Activated T-helper 1 cell treated with anti-CD3 and anti-CD28 coated beads, Interleukin-12 subunit alpha, Interleukin-12 subunit beta, Interleukin-2, Interleukin-4 antibody, amounts not matched to agents 30 ng/mL and 10 ng/mL and 1 ng/mL, durations not matched to agents 14 hours and 24 hours and 36 hours (primary cell): ENCODE measurements at regions not wholly inside any gene's neighbourhood (a gene's known extent, or its start where the extent isn't known, plus 50 kb on each side); places are given as distances from the start of the nearest gene placed in this dataset.

Experiments used
- DNase-seq: peaks from one replicate; pipeline ENCODE4 v3.0.0; 2021; ENCODE audit warnings: low spot score
- H3K27ac Mint-ChIP-seq: one replicate; pipeline ENCODE4 v1.8.0; 2021; ENCODE audit warnings: mild to moderate bottlenecking, mixed read lengths
- H3K27me3 Mint-ChIP-seq: one replicate; pipeline ENCODE4 v1.8.0; 2022; ENCODE audit warnings: mild to moderate bottlenecking, moderate library complexity, mixed read lengths; ENCODE audit not compliant: insufficient read depth
- H3K36me3 Mint-ChIP-seq: one replicate; pipeline ENCODE4 v1.8.0; 2021; ENCODE audit warnings: low read depth, mixed read lengths
- H3K4me1 Mint-ChIP-seq: one replicate; pipeline ENCODE4 v1.8.0; 2021; ENCODE audit warnings: low read depth, mixed read lengths
- H3K4me3 Mint-ChIP-seq: one replicate; pipeline ENCODE4 v1.8.0; 2021; ENCODE audit warnings: mild to moderate bottlenecking, moderate library complexity, mixed read lengths
- H3K9me3 Mint-ChIP-seq: one replicate; pipeline ENCODE4 v1.8.0; 2021; ENCODE audit warnings: mixed read lengths
- intact Hi-C: fragments of 100-400 bp; cut with micrococcal nuclease; formaldehyde crosslinking; loops from one replicate; pipeline ENCODE4 v1.15.1; 2024

DNA sequence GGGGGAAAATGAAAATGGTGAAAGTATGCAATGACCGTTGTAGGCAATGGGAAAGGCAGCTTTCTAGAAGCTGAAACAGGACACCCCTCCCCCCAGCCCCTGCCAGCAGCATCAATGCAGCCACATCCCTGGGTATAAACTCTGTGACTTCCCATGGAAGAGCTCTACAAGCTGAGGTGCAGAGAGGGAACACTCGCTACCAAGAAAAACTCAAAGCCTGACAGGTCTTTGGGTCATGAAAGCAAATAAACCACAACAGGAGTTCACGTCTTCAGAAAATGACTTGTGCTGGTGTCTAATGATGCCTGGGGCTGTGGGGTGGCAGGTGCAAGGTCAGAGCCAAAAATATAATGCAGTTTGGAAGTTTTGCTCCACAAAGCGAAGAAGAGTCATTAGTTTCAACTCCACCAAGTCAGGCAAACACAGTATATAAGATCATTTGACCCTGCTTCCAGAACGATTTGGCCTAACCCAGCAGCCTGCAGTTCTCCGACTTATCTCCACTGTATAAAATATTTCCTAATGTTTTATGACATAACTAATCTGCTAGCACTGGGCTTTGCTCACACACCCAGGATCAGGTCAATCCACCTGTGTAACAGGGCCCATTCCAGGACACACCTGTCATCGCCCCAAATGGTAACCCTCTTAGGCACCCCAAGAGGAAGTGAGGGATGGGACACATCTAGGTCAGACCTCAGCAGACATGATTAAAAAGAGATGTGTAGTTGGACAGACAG lies 102.1 kb downstream of the IRS2 start:
- Mint-ChIP-seq H3K4me1 (no peaks in the 10 kb centered on the region), H3K9me3 (no peaks in the 10 kb centered on the region), H3K4me3 (no peak overlapping the region), H3K27ac (no peak overlapping the region), H3K36me3 (no peaks in the 10 kb centered on the region), H3K27me3 (peaks cover 8% of the 10 kb centered on the region)
- intact Hi-C loops = no loop called here
- no peak for DNase-seq

DNA sequence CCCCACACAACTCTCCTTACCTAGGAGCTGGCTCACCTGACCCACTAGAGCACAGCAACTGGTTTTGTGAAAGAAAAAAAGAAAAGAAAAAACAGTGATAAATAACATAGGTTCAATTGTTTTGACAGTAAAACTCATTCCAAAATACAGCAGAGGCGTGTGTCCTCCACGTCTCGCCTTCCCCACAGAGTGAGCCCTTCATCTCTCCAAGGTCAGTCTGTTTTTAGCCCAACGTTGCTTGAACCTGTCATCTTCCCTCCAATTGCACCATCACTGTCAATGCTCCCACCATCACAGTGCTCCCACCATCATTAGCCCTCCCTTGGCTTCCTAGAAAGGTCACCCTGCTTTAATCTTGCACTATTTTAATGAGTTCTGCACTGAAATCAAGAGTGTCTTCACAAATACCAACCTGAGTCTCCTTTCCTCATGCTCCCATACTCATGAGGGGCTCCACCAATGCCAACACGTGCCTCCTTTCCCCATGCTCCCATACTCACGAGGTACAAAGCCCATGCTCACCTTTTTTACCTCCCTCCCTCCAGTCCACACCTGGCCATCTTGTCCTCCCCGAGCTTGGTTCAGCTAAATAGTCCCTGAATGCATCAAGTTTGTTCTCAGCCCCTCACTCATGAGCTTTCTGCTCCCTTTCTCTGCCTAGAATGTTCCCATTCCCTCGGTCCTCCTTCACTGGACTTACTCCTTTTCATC lies 103.7 kb downstream of the IRS2 start:
- DNase-seq = no peak
- Mint-ChIP-seq H3K4me1 (no peaks in the 10 kb centered on the region), H3K36me3 (no peaks in the 10 kb centered on the region), H3K27ac (no peak overlapping the region), H3K9me3 (no peaks in the 10 kb centered on the region), H3K4me3 (no peak overlapping the region), H3K27me3 (peaks cover 8% of the 10 kb centered on the region)
- intact Hi-C loops = no loop called here

DNA sequence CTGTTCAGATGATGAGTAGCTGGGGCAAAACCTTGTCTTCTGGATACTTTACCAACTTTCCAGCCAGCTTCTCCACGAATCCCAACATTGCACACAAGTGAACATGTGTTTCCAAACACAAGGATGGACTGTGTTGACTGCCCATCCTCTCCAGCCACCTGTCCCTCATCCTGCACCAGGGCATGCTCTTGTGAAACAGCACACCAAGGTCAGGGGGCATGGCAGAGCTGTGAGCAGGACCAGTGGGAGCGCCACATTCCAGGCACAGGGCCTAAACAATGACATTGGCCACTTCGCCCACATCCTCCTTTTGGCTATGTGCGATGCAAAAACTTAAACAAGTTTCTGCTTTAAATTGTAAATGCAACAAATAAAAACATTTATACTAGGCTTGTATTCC lies 105.5 kb downstream of the IRS2 start:
- Mint-ChIP-seq H3K4me3 (no peak overlapping the region), H3K9me3 (no peaks in the 10 kb centered on the region), H3K27ac (no peak overlapping the region), H3K4me1 (no peaks in the 10 kb centered on the region), H3K27me3 (peaks cover 8% of the 10 kb centered on the region), H3K36me3 (no peaks in the 10 kb centered on the region)
- intact Hi-C loops = no loop called here
- DNase-seq = no peak

DNA sequence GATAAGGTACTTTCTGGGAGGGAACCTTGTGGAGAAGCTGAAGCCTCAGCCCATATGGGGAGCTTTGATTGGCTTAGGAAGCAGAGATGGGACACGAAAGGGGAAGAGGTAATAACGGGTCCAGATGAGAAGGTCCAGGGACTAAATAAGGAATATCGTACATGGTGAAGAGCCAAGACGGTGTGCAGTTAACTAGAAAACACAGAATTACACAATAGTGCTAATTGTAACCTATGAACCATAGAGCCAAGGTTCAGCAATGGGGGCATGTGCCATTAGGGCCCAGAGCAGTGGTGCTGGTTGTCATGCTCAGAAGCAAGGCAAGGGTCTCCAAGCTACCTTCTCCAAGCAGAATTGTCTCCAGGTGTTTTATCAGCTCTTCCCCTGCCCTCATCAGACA lies 106.1 kb downstream of the IRS2 start:
- Mint-ChIP-seq H3K4me1 (no peaks in the 10 kb centered on the region), H3K36me3 (no peaks in the 10 kb centered on the region), H3K27ac (no peak overlapping the region), H3K27me3 (peaks cover 8% of the 10 kb centered on the region), H3K9me3 (no peaks in the 10 kb centered on the region), H3K4me3 (no peak overlapping the region)
- intact Hi-C loops = no loop called here
- no peak for DNase-seq

DNA sequence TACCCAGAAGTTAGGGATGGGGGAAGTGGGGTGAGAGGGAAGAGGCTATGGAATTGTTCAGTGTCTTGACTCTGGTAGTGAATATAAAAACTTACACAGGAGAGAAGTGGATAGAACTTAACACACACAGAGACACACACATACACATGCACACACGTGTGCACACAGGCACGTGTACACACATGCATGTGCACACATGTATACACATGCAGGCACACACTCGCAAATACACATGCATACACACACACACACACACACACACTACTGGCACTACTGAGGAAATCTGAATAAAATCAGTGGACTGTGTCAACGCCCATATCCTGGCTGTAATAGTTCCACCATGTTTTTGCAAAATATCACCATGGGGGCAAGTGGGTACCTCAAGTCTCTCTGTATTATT lies 107.9 kb downstream of the IRS2 start:
- DNase-seq = no peak
- H3K27me3 Mint-ChIP-seq = peaks cover 6% of the 10 kb centered on the region

DNA sequence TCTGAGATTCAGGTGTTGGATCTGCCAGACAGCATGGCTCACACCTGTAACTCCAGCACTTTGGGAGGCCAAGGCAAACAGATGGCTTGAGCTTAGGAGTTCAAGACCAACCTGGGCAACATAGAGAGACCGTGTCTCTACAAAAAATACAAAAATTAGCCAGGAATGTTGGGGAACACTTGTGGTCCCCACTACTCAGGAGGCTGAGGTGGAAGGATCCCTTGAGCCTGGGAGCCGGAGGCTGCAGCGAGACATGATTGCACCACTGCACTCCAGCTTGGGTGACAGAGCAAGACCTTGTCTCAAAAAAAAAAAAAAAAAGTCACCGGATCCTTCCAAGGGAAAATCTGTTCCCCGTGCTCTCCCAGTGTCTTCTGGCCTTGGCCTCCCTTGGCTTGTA lies 109.2 kb downstream of the IRS2 start:
- Mint-ChIP-seq H3K4me3 (no peak overlapping the region), H3K27ac (no peak overlapping the region), H3K9me3 (no peaks in the 10 kb centered on the region), H3K4me1 (no peaks in the 10 kb centered on the region), H3K36me3 (no peaks in the 10 kb centered on the region), H3K27me3 (no peaks in the 10 kb centered on the region)
- DNase-seq = no peak
- intact Hi-C loops = no loop called here

More for the DNA sequence above, 107.9 kb downstream of the IRS2 start:
- intact Hi-C loops = no loop called here
- Mint-ChIP-seq H3K27ac (no peak overlapping the region), H3K4me3 (no peak overlapping the region), H3K9me3 (no peaks in the 10 kb centered on the region), H3K36me3 (no peaks in the 10 kb centered on the region), H3K4me1 (no peaks in the 10 kb centered on the region)

DNA sequence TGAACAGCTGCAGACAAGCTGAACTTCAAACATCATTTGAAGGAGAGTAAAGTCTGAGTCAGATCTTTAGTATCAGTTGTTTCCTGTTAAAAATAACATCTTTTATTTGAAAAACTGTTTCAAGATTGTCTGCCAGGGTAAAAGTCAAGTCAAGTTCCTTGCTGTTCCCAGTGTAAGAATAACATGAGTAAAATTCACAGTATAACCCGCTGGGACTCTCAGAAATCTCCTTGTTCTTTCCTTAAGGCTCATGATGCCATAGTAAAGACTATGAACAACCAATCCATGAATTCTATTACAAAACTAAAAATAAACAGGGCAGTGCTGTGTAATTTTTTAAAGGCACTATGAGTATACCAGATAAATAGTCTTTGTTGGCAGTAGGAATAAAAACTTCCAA lies 112.9 kb downstream of the IRS2 start:
- no peaks in the 10 kb centered on the region for H3K4me1 Mint-ChIP-seq
- intact Hi-C loops = no loop called here

DNA sequence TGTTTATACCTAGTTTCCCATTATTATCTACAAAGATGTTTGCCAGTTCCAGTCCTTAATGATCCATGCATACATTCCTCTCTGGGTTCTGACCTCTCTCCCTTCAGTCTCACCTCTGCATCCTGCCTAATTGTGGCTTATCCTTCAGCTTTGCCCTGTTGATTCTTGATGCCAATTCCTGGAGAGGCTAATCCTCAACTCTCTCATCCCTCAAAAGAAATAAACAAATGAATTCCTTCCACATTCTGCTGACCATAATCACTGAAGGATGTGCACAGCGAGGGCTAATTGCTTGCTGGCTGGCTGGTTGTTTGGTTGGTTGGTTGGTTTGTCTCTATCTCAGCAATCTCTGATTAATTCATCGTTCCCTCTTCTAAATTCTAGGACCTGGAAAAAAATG lies 113.8 kb downstream of the IRS2 start:
- Mint-ChIP-seq H3K36me3 (no peaks in the 10 kb centered on the region), H3K4me1 (no peaks in the 10 kb centered on the region), H3K27me3 (no peaks in the 10 kb centered on the region), H3K9me3 (no peaks in the 10 kb centered on the region), H3K4me3 (no peak overlapping the region), H3K27ac (no peak overlapping the region)
- DNase-seq = no peak
- intact Hi-C loops = no loop called here

More for the DNA sequence above, 112.9 kb downstream of the IRS2 start:
- no peaks in the 10 kb centered on the region for H3K36me3 Mint-ChIP-seq
- DNase-seq = no peak
- no peaks in the 10 kb centered on the region for H3K9me3 Mint-ChIP-seq
- no peak overlapping the region for H3K27ac Mint-ChIP-seq
- H3K27me3 Mint-ChIP-seq = no peaks in the 10 kb centered on the region
- no peak overlapping the region for H3K4me3 Mint-ChIP-seq

DNA sequence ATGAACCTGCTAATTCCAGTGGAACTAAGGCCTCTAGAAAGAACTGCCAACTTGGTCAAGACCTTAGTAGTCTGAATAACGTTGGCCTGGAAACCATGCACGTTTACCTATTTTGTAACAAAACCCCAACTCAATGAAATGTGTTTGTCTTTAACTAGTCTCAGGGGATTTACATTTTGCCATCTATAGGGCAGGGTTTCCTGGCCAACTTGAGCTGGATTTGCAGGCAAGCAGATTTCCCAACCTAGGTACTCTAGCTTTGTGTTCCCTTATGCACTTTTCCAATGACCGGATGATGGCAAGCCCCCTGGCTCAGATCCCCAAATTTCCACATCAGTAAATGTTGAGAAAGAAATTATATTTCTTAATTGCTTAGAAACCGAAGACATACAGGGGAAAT lies 114.5 kb downstream of the IRS2 start:
- H3K4me1 Mint-ChIP-seq = no peaks in the 10 kb centered on the region
- DNase-seq = no peak
- no peak overlapping the region for H3K4me3 Mint-ChIP-seq
- no peaks in the 10 kb centered on the region for H3K27me3 Mint-ChIP-seq
- no peaks in the 10 kb centered on the region for H3K36me3 Mint-ChIP-seq
- intact Hi-C loops = no loop called here
- H3K27ac Mint-ChIP-seq = no peak overlapping the region
- H3K9me3 Mint-ChIP-seq = no peaks in the 10 kb centered on the region

DNA sequence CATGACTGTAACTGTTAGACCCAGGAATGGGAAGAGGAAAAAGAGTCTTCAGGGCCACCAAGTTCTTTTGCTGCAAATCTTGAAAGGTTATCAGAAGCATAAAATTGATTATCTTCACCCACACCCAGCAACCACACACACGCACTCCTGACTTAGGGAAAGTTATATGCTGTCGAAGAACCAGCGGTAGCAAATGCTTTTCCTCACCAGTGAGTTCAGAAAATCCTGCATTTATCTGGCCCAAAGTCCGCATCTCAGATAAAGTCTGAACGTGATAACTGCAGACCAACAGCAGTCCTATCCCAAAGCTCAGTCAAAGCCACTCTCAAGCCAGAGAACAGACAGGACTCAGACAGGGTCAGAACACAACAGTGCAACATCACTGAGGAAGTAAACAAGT lies 115.6 kb downstream of the IRS2 start:
- Mint-ChIP-seq H3K36me3 (no peaks in the 10 kb centered on the region), H3K4me3 (no peak overlapping the region), H3K4me1 (no peaks in the 10 kb centered on the region), H3K9me3 (no peaks in the 10 kb centered on the region), H3K27ac (no peak overlapping the region), H3K27me3 (no peaks in the 10 kb centered on the region)
- intact Hi-C loops = no loop called here
- DNase-seq = no peak

DNA sequence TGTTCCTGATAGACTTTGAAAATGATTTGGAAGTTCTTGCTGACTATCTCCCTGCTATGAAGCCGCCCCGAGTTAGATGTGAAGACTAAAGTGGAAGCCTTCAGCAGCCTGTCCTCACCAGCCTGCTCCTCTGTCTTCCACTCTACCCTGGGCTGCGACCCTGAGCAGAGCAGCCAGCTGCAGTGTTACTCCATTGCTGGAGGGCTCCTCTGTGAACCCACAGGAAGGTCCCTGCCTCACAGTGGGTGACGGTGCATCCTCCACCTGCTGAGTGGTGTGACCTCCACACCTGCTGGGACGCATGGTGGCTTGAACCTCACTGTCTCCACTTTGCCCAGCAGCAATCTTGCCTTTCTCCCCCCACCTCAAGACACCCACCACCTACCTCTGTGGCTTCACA lies 116.4 kb downstream of the IRS2 start:
- H3K27ac Mint-ChIP-seq = no peak overlapping the region
- no peak for DNase-seq
- H3K4me3 Mint-ChIP-seq = no peak overlapping the region
- H3K4me1 Mint-ChIP-seq = no peaks in the 10 kb centered on the region
- intact Hi-C loops = no loop called here
- H3K27me3 Mint-ChIP-seq = no peaks in the 10 kb centered on the region
- H3K9me3 Mint-ChIP-seq = no peaks in the 10 kb centered on the region
- H3K36me3 Mint-ChIP-seq = no peaks in the 10 kb centered on the region

DNA sequence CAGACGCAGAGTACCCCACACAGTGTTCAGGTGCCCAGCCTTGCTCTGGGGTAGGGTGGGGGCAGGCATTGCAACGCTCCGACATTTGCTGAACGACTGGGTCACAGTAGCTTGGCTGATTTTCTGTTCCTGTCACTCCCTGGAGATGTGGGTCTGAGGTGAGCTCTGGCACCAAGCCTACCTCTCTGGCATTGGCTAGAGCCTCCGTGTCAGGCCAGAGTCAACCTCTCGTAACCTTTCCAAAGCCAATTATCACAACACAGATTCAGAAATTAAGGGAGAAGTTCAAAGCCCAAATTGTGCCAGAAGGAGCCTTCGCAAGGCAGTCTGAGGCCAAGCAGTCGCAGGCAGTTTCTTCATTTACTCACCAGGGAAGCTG lies 117.2 kb downstream of the IRS2 start:
- no peak for DNase-seq
- H3K36me3 Mint-ChIP-seq = no peaks in the 10 kb centered on the region
- H3K27me3 Mint-ChIP-seq = no peaks in the 10 kb centered on the region
- no peaks in the 10 kb centered on the region for H3K4me1 Mint-ChIP-seq
- H3K9me3 Mint-ChIP-seq = no peaks in the 10 kb centered on the region
- no peak overlapping the region for H3K4me3 Mint-ChIP-seq
- intact Hi-C loops = no loop called here
- H3K27ac Mint-ChIP-seq = no peak overlapping the region

DNA sequence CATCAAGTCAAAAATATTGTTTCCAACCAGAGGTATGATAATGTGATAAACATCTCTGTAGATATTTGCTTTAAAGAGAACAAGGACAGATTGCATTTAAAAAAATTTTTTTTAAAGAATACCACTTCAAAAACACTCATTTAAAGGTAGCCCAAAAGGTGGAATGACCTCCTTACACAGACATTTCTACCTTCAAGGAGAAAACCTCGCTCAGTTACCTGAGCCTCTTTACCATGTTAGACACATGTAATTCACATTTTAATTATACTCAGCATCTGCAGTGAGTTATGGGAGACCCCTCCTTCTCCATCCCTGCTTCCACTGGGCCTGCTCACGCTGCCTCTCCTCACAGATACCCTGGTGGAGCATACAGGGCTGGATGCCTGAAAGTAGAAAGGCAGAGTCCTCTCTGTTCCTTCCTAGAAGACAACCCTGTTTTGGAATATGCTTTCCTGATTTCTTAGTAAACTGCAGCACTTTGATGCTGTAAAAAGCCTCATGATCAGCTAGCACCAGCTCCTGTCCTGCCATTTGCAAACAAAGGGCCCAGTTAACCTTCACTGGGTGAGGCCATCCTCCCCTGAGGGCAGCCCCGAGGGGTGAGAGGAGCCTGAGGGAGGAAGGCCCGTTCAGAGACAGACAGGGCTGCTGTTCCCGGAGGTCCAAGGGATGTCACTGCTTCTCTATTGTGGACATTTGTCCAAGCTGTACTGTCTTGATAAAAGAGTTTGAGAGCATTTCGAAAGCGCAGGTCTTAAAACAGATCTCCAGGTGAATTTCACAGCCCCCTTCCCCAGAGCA lies 117.8 kb downstream of the IRS2 start:
- Mint-ChIP-seq H3K4me3 (no peak overlapping the region), H3K4me1 (no peaks in the 10 kb centered on the region), H3K9me3 (no peaks in the 10 kb centered on the region), H3K36me3 (no peaks in the 10 kb centered on the region), H3K27ac (no peak overlapping the region), H3K27me3 (no peaks in the 10 kb centered on the region)
- no peak for DNase-seq
- intact Hi-C loops = no loop called here
